ENCODE measurements at regions not wholly inside any gene's neighbourhood (a gene's known extent, or its start where the extent isn't known, plus 50 kb on each side); places are given as distances from the start of the nearest gene placed in this dataset.

DNA sequence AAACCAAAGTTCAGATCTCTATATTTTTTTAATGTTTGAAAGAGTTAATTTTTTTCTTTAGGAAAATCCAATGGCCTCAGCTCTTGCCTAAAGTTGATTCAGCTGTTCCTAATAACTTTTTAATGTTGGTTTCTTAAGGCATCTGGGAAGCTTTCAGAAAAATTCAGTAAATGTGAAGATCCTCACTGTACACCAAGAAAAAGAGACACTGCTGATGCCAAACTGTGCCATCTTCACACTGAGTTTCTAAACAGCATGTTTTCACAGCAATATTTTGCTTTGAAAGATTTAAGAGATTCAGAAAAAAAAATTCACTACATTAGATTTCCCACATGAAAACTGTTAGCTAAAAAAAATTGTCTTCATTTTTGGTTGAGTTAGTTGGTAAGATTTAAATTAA is 249.4 kb downstream of the NEBL start:
- no peak for DNase-seq
- H3K27ac ChIP-seq, result no peak overlapping the region
- H3K27me3 ChIP-seq, result no peaks in the 10 kb centered on the region
- H3K4me1 ChIP-seq, result no peaks in the 10 kb centered on the region
- no peak for TF ChIP-seq POLR2A (IDR thresholded peaks at IDR 0.05)
- TF ChIP-seq, protein P1, sequence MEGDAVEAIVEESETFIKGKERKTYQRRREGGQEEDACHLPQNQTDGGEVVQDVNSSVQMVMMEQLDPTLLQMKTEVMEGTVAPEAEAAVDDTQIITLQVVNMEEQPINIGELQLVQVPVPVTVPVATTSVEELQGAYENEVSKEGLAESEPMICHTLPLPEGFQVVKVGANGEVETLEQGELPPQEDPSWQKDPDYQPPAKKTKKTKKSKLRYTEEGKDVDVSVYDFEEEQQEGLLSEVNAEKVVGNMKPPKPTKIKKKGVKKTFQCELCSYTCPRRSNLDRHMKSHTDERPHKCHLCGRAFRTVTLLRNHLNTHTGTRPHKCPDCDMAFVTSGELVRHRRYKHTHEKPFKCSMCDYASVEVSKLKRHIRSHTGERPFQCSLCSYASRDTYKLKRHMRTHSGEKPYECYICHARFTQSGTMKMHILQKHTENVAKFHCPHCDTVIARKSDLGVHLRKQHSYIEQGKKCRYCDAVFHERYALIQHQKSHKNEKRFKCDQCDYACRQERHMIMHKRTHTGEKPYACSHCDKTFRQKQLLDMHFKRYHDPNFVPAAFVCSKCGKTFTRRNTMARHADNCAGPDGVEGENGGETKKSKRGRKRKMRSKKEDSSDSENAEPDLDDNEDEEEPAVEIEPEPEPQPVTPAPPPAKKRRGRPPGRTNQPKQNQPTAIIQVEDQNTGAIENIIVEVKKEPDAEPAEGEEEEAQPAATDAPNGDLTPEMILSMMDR (IDR thresholded peaks at IDR 0.05), result no peak
- no peaks in the 10 kb centered on the region for H3K9me3 ChIP-seq
- no peaks in the 10 kb centered on the region for H3K36me3 ChIP-seq
- intact Hi-C loops (cut with DNase I), result no loop called here
- no peak overlapping the region for H3K4me3 ChIP-seq

DNA sequence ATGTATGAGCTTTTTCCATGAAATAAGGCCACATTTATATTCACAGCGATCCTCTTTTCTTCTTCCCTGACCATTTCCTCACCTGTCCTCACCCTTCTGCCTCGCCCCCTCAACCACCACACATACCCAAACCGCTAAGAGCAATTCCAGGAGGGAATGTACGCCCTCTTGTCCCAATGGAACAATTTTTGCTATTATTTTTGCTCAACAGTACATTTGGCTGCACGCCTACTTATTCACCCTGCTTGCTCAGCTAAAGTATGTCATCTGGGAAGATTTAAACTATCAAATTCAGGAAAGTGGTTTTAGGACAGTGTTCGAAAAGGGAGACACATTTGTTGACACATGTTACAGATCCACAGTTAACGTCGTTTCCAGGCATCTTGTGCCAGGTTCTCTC is 252.7 kb downstream of the NEBL start:
- intact Hi-C loops (cut with DNase I), result no loop called here
- TF ChIP-seq, protein P1 (IDR thresholded peaks at IDR 0.05), result no peak
- TF ChIP-seq POLR2A (IDR thresholded peaks at IDR 0.05), result no peak
- H3K4me3 ChIP-seq, result no peak overlapping the region
- H3K27ac ChIP-seq, result no peak overlapping the region
- no peaks in the 10 kb centered on the region for H3K9me3 ChIP-seq
- H3K36me3 ChIP-seq, result no peaks in the 10 kb centered on the region
- H3K4me1 ChIP-seq, result no peaks in the 10 kb centered on the region
- WGBS, 2 donors, result 52 to 57% methylated on average over 8 of the region's 8 CpGs
- DNase-seq, result no peak
- H3K27me3 ChIP-seq, result no peaks in the 10 kb centered on the region

DNA sequence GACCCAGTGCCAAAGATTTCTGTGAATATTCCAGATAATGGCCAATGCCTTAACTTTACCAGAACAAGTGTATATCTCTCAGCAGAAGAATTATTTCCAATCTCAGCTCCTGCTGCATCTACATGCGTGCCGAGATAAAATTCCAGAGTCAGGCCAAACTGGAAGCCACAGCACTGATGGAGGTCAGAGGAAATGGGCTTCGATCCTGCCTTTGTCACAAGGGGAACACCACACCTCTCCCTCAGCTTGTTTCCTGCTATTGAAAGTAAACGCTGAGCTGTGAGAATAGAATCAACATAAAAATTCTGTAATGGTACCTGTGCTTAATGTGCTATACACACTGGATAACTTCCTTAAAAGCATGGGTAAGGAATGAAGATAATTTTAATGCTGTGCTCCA is 255.5 kb downstream of the NEBL start:
- TF ChIP-seq POLR2A (IDR thresholded peaks at IDR 0.05), result no peak
- TF ChIP-seq, protein P1 (IDR thresholded peaks at IDR 0.05), result no peak
- H3K27me3 ChIP-seq, result no peaks in the 10 kb centered on the region
- 83 to 95% methylated on average over 4 of the region's 4 CpGs for WGBS, 2 donors
- no peaks in the 10 kb centered on the region for H3K4me1 ChIP-seq
- no peaks in the 10 kb centered on the region for H3K36me3 ChIP-seq
- H3K9me3 ChIP-seq, result no peaks in the 10 kb centered on the region
- no peak overlapping the region for H3K27ac ChIP-seq
- intact Hi-C loops (cut with DNase I), result no loop called here
- H3K4me3 ChIP-seq, result no peak overlapping the region
- no peak for DNase-seq

DNA sequence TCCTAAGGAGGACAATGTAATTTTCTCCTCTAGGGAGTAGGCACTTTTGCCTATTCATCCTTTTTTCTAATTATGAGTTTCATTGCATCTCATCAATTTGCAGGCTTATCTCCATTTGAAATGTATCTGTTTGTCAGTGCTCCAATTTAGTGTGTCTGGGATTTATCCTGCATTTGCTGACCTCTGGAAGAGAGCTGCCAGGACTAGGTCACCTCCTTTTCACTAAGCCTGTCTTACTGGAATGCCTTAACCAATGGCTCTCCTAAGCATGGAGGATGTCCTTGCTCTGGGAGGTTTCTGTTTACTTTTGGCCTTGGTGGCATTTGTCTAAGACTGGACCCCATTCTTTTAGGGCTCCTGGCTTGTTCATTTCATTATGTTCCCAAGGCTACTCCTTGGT is 261.5 kb downstream of the NEBL start:
- intact Hi-C loops (cut with DNase I), result no loop called here
- Histone ChIP-seq H3K9me3 (no peaks in the 10 kb centered on the region), H3K27ac (no peak overlapping the region), H3K27me3 (no peaks in the 10 kb centered on the region), H3K36me3 (no peaks in the 10 kb centered on the region), H3K4me3 (no peak overlapping the region), H3K4me1 (no peaks in the 10 kb centered on the region)
- TF ChIP-seq, protein P1 (IDR thresholded peaks at IDR 0.05), result no peak
- TF ChIP-seq POLR2A (IDR thresholded peaks at IDR 0.05), result no peak
- DNase-seq, result no peak

DNA sequence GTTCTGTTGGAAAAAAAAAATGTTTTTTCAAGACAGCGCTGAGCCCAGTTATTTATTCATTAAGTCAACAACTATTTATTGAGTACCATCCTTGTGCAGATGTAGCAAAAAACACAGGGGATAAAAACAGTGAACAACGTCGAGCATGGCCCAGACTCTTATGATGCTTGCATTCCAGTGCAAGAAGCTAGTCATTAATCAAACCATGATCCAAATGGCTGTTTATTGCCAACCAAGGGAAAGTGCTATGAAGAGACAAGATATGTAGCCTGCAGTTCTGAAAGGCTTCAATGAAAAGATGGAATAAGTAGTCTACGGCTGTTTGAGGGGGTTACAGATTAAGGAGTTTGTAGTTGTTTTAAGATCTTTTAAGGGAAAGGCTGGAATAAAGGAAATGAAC is 262.3 kb downstream of the NEBL start:
- no peak overlapping the region for H3K4me3 ChIP-seq
- no peaks in the 10 kb centered on the region for H3K36me3 ChIP-seq
- no peaks in the 10 kb centered on the region for H3K27me3 ChIP-seq
- WGBS, 2 donors, result 59 to 61% methylated on average over 4 of the region's 4 CpGs
- DNase-seq, result no peak
- intact Hi-C loops (cut with DNase I), result no loop called here
- H3K9me3 ChIP-seq, result no peaks in the 10 kb centered on the region
- no peaks in the 10 kb centered on the region for H3K4me1 ChIP-seq
- no peak overlapping the region for H3K27ac ChIP-seq
- no peak for TF ChIP-seq POLR2A (IDR thresholded peaks at IDR 0.05)
- TF ChIP-seq, protein P1 (IDR thresholded peaks at IDR 0.05), result no peak

Measured in esophagus squamous epithelium (tissue), 5 donors.